PC-3 (cell line): ENCODE measurements at regions not wholly inside any gene's neighbourhood (a gene's known extent, or its start where the extent isn't known, plus 50 kb on each side); places are given as distances from the start of the nearest gene placed in this dataset.
"Not testable (repeated sequence)": the region's sequence is repeated elsewhere in the genome, so short reads cannot be mapped to it uniquely, and the experiment has no call there.

Experiments used
- ATAC-seq: fragments of 200-7000 bp; cut with Tn5 transposase; 2 replicates; pipeline ENCODE4 v1.9.1; 2020; ENCODE audit warnings: mild to moderate bottlenecking, moderate library complexity
- BruUV-seq: library from RNA; stranded (reverse); fragments of 400-500 nt; replicated peaks from 2 replicates; lab custom pipeline; 2021; lab: Mats Ljungman, UMichigan
- CTCF ChIA-PET: fragments of 300-600 bp; sonication (Branson Sonifier 250); formaldehyde crosslinking; loops from one replicate; lab custom pipeline; 2022; ENCODE audit warnings: antibody characterized with exemption; lab: Charles Lee
- POLR2A ChIA-PET: fragments of 300-600 bp; sonication (Branson Sonifier 250); formaldehyde crosslinking; loops from one replicate; lab custom pipeline; 2022; ENCODE audit warnings: antibody characterized with exemption; ENCODE audit not compliant: unreplicated experiment; lab: Charles Lee
- DNase-seq: peaks from one replicate; pipeline ENCODE4 v3.0.0-alpha.2; 2015
- H2AFZ ChIP-seq: fragments of 300-600 bp; sonication (generic); 2 replicates; pipeline ENCODE4 v1.6.0; 2016; ENCODE audit warnings: antibody characterized with exemption, low read length
- H3F3A ChIP-seq: fragments of 300-600 bp; sonication (generic); one replicate; pipeline ENCODE4 v1.6.0; 2017; ENCODE audit warnings: antibody characterized with exemption, low read length, control low read depth, mild to moderate bottlenecking; ENCODE audit not compliant: unreplicated experiment
- H3K27ac ChIP-seq: fragments of 300-600 bp; sonication (generic); 2 replicates; pipeline ENCODE4 v1.5.1; 2016; ENCODE audit warnings: mild to moderate bottlenecking, low read length
- H3K27me3 ChIP-seq: fragments of 300-600 bp; sonication (generic); 2 replicates; pipeline ENCODE4 v1.6.1; 2016; ENCODE audit warnings: low read length, mixed read lengths
- H3K36me3 ChIP-seq: fragments of 300-600 bp; sonication (generic); 2 replicates; pipeline ENCODE4 v1.6.1; 2016; ENCODE audit warnings: low read depth, mixed run types, low read length, mixed read lengths
- H3K4me1 ChIP-seq: fragments of 300-600 bp; sonication (generic); 2 replicates; pipeline ENCODE4 v1.5.1; 2016; ENCODE audit warnings: low read length; ENCODE audit not compliant: insufficient read depth
- H3K4me2 ChIP-seq: fragments of 300-600 bp; sonication (generic); 2 replicates; pipeline ENCODE4 v1.6.0; 2016; ENCODE audit warnings: low read length
- H3K4me3 ChIP-seq: fragments of 300-600 bp; sonication (generic); 2 replicates; pipeline ENCODE4 v1.5.1; 2016; ENCODE audit warnings: mild to moderate bottlenecking, low read length, mixed read lengths
- H3K79me2 ChIP-seq: fragments of 300-600 bp; sonication (generic); 2 replicates; pipeline ENCODE4 v1.6.1; 2017; ENCODE audit warnings: low read length, mixed read lengths
- H3K9ac ChIP-seq: fragments of 300-600 bp; sonication (generic); 2 replicates; pipeline ENCODE4 v1.6.0; 2016; ENCODE audit warnings: mild to moderate bottlenecking, low read length
- H3K9me2 ChIP-seq: fragments of 300-600 bp; sonication (generic); replicated peaks from 2 replicates; pipeline ENCODE4 v1.6.1; 2016; ENCODE audit warnings: mixed run types, low read length, mixed read lengths
- H3K9me3 ChIP-seq: fragments of 300-600 bp; sonication (generic); 2 replicates; pipeline ENCODE4 v1.6.1; 2016; ENCODE audit warnings: low read length, mixed read lengths
- H4K20me1 ChIP-seq: fragments of 300-600 bp; sonication (generic); 2 replicates; pipeline ENCODE4 v1.6.1; 2016; ENCODE audit warnings: low read length, mixed read lengths
- CTCF ChIP-seq: fragments of 300-600 bp; sonication (generic); conservative IDR thresholded peaks from 2 replicates; pipeline ENCODE4 v1.5.1; 2017; ENCODE audit warnings: antibody characterized with exemption, low read depth, mild to moderate bottlenecking, low read length
- EZH2 ChIP-seq: fragments of 300-600 bp; sonication (generic); IDR thresholded peaks from one replicate; pipeline ENCODE4 v1.6.1; 2017; ENCODE audit warnings: antibody characterized with exemption, mild to moderate bottlenecking, low read length; ENCODE audit not compliant: unreplicated experiment
- EZH2phosphoT487 ChIP-seq: fragments of 300-600 bp; sonication (generic); IDR thresholded peaks from 2 replicates; pipeline ENCODE4 v1.6.1; 2018; ENCODE audit warnings: mild to moderate bottlenecking, antibody characterized with exemption, low read length, borderline replicate concordance
- intact Hi-C: fragments of 100-400 bp; cut with micrococcal nuclease; formaldehyde crosslinking; loops from 2 replicates; pipeline ENCODE4 v1.9.0; 2023

- TF ChIP-seq EZH2phosphoT487 = no peak
- Histone ChIP-seq H3K79me2 (no peaks in the 10 kb centered on the region), H3K9me3 (no peaks in the 10 kb centered on the region), H3K27ac (no peak overlapping the region), H3K4me3 (no peak overlapping the region), H3K9ac (no peak overlapping the region), H3K36me3 (no peaks in the 10 kb centered on the region), H3K4me2 (no peak overlapping the region), H3K9me2 (no peaks in the 10 kb centered on the region), H2AFZ (no peak overlapping the region), H3F3A (no peaks in the 10 kb centered on the region), H4K20me1 (no peaks in the 10 kb centered on the region), H3K4me1 (no peaks in the 10 kb centered on the region), H3K27me3 (peaks cover 14% of the 10 kb centered on the region; the same call in 1 of the 2 replicates)
- ChIA-PET CTCF (no interaction called here), POLR2A (no interaction called here)
- no TSS peak for BruUV-seq
- ATAC-seq = no peak
- DNase-seq = no peak
- intact Hi-C loops = no loop called here
Observed at GRCh38 chr17:14522795-14523387, 222.0 kb downstream of the HS3ST3B1 start.

GRCh38 chr17:14518919-14519318 lies 218.0 kb downstream of the HS3ST3B1 start:
- H3K36me3 ChIP-seq, ATAC-seq, H3K9me3 ChIP-seq, H3K79me2 ChIP-seq, H2AFZ ChIP-seq, H3K4me2 ChIP-seq, H3K27ac ChIP-seq, H3K9ac ChIP-seq, POLR2A ChIA-PET, H4K20me1 ChIP-seq, intact Hi-C loops, H3F3A ChIP-seq, H3K4me1 ChIP-seq, BruUV-seq, CTCF ChIA-PET, H3K4me3 ChIP-seq, H3K9me2 ChIP-seq: not testable (repeated sequence)
- peaks cover 29% of the 10 kb centered on the region for H3K27me3 ChIP-seq
- peak; percentile 12 for DNase-seq

- no peaks in the 10 kb centered on the region for H3K79me2 ChIP-seq
- no peak overlapping the region for H2AFZ ChIP-seq
- H3K4me3 ChIP-seq = no peak overlapping the region
- no peak overlapping the region for H3K9ac ChIP-seq
- CTCF ChIA-PET = no interaction called here
- H4K20me1 ChIP-seq = no peaks in the 10 kb centered on the region
- no peak for TF ChIP-seq EZH2
- no peak for TF ChIP-seq EZH2phosphoT487
- TF ChIP-seq CTCF = no peak
- ATAC-seq = no peak
- no peak overlapping the region for H3K4me2 ChIP-seq
- no peaks in the 10 kb centered on the region for H3K9me2 ChIP-seq
- POLR2A ChIA-PET = no interaction called here
- no peaks in the 10 kb centered on the region for H3K36me3 ChIP-seq
- no peak overlapping the region for H3K27ac ChIP-seq
- no TSS peak for BruUV-seq
- no peak for DNase-seq
- H3F3A ChIP-seq = no peaks in the 10 kb centered on the region
- intact Hi-C loops = no loop called here
- peaks cover 25% of the 10 kb centered on the region for H3K27me3 ChIP-seq
- H3K9me3 ChIP-seq = no peaks in the 10 kb centered on the region
- H3K4me1 ChIP-seq = no peaks in the 10 kb centered on the region
Observed at GRCh38 chr17:14514973-14515372, 214.1 kb downstream of the HS3ST3B1 start.

- ChIA-PET POLR2A (no interaction called here), CTCF (no interaction called here)
- no TSS peak for BruUV-seq
- Histone ChIP-seq H3F3A (no peaks in the 10 kb centered on the region), H4K20me1 (no peaks in the 10 kb centered on the region), H3K9ac (no peak overlapping the region), H3K9me2 (no peaks in the 10 kb centered on the region), H3K4me1 (no peaks in the 10 kb centered on the region), H3K27ac (no peak overlapping the region), H3K79me2 (no peaks in the 10 kb centered on the region), H3K9me3 (no peaks in the 10 kb centered on the region), H3K36me3 (no peaks in the 10 kb centered on the region), H3K4me3 (no peak overlapping the region), H2AFZ (no peak overlapping the region), H3K27me3 (peaks cover 25% of the 10 kb centered on the region), H3K4me2 (no peak overlapping the region)
- no peak for ATAC-seq
- intact Hi-C loops = no loop called here
- TF ChIP-seq CTCF = no peak
- no peak for TF ChIP-seq EZH2
- TF ChIP-seq EZH2phosphoT487 = no peak
- no peak for DNase-seq
Observed at GRCh38 chr17:14513835-14514234, 213.0 kb downstream of the HS3ST3B1 start.
